ENCODE measurements at regions not wholly inside any gene's neighbourhood (a gene's known extent, or its start where the extent isn't known, plus 50 kb on each side); places are given as distances from the start of the nearest gene placed in this dataset.
"Not testable (repeated sequence)": the region's sequence is repeated elsewhere in the genome, so short reads cannot be mapped to it uniquely, and the experiment has no call there.

- Mint-ChIP-seq H3K4me1 (ENCODE audit: low read depth) (no peaks in the 10 kb centered on the region), H3K4me3 (ENCODE audit: low read depth) (no peak overlapping the region), H3K9me3 (no peaks in the 10 kb centered on the region), H3K27me3 (ENCODE audit: low read depth) (no peaks in the 10 kb centered on the region), H3K27ac (no peak overlapping the region), H3K36me3 (ENCODE audit: low read depth) (no peaks in the 10 kb centered on the region)
- intact Hi-C loops (cut with micrococcal nuclease): no loop called here
- no peak for DNase-seq (ENCODE audit: low spot score)
These were observed 933.6 kb upstream of the FANCL start for GRCh38 chr2:59174536-59175243.

DNA sequence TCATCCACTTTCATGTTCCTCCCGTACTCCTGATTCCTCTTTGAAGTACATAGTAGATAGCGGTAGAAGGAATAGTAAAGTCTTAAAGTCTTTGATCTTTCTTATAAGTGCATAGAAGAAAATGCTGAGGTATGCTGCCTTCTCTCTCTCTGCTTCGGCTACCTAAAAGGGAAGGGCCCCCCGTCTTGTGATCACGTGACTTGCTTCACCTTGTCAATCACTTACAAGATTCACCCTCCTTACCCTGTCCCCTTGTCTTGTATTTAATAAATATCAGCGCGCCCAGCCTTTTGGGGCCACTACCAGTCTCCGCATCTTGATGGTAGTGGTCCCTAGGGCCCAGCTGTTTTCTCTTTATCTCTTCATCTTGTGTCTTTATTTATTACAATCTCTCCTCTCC lies 932.2 kb upstream of the FANCL start:
- no peaks in the 10 kb centered on the region for H3K9me3 Mint-ChIP-seq
- no peak for DNase-seq (ENCODE audit: low spot score)
- no peak overlapping the region for H3K4me3 Mint-ChIP-seq (ENCODE audit: low read depth)
- H3K27ac Mint-ChIP-seq: no peak overlapping the region
- no peaks in the 10 kb centered on the region for H3K4me1 Mint-ChIP-seq (ENCODE audit: low read depth)
- no peaks in the 10 kb centered on the region for H3K36me3 Mint-ChIP-seq (ENCODE audit: low read depth)
- intact Hi-C loops (cut with micrococcal nuclease): no loop called here
- H3K27me3 Mint-ChIP-seq (ENCODE audit: low read depth): no peaks in the 10 kb centered on the region

- Mint-ChIP-seq H3K27me3 (ENCODE audit: low read depth) (no peaks in the 10 kb centered on the region), H3K9me3 (no peaks in the 10 kb centered on the region), H3K4me1 (ENCODE audit: low read depth) (no peaks in the 10 kb centered on the region), H3K27ac (no peak overlapping the region), H3K36me3 (ENCODE audit: low read depth) (no peaks in the 10 kb centered on the region), H3K4me3 (ENCODE audit: low read depth) (no peak overlapping the region)
- DNase-seq (ENCODE audit: low spot score): no peak
- intact Hi-C loops (cut with micrococcal nuclease): no loop called here
These were observed 929.9 kb upstream of the FANCL start for GRCh38 chr2:59171019-59171418.

DNA sequence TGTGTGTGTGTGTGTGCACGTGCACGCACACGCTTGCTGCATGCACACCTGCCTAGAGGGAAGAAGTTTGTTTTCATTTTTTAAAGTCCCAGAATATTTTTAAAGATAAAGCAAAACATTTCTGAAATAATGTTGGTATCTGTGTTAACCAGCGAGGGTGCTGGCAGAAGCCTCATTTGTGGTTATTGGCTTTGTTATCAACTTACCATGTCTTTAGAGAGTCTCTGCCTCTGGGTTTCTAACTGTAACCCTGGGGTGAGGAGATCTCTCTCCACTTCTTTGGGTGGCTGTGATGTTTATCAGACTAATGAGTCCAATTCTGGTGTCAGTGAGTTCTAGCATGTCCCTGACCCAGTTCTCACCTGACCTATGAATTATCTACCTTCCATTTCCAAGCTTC lies 927.6 kb upstream of the FANCL start:
- H3K4me3 Mint-ChIP-seq (ENCODE audit: low read depth): no peak overlapping the region

GRCh38 chr2:59167514-59167913 lies 926.4 kb upstream of the FANCL start:
- Mint-ChIP-seq H3K27ac (no peak overlapping the region), H3K4me1 (ENCODE audit: low read depth) (no peaks in the 10 kb centered on the region)

More for the DNA sequence above, 927.6 kb upstream of the FANCL start:
- Mint-ChIP-seq H3K4me1 (ENCODE audit: low read depth) (no peaks in the 10 kb centered on the region), H3K27ac (no peak overlapping the region), H3K27me3 (ENCODE audit: low read depth) (no peaks in the 10 kb centered on the region), H3K9me3 (no peaks in the 10 kb centered on the region), H3K36me3 (ENCODE audit: low read depth) (no peaks in the 10 kb centered on the region)
- no peak for DNase-seq (ENCODE audit: low spot score)
- intact Hi-C loops (cut with micrococcal nuclease): no loop called here

GRCh38 chr2:59157908-59158307 lies 916.8 kb upstream of the FANCL start:
- H3K27me3 Mint-ChIP-seq (ENCODE audit: low read depth); H3K36me3 Mint-ChIP-seq (ENCODE audit: low read depth); H3K4me3 Mint-ChIP-seq (ENCODE audit: low read depth); DNase-seq (ENCODE audit: low spot score); H3K9me3 Mint-ChIP-seq; H3K27ac Mint-ChIP-seq; intact Hi-C loops (cut with micrococcal nuclease); H3K4me1 Mint-ChIP-seq (ENCODE audit: low read depth): not testable (repeated sequence)

More at GRCh38 chr2:59167514-59167913, 926.4 kb upstream of the FANCL start:
- intact Hi-C loops (cut with micrococcal nuclease): no loop called here
- Mint-ChIP-seq H3K4me3 (ENCODE audit: low read depth) (no peak overlapping the region), H3K9me3 (no peaks in the 10 kb centered on the region), H3K36me3 (ENCODE audit: low read depth) (no peaks in the 10 kb centered on the region), H3K27me3 (ENCODE audit: low read depth) (no peaks in the 10 kb centered on the region)
- DNase-seq (ENCODE audit: low spot score): no peak

DNA sequence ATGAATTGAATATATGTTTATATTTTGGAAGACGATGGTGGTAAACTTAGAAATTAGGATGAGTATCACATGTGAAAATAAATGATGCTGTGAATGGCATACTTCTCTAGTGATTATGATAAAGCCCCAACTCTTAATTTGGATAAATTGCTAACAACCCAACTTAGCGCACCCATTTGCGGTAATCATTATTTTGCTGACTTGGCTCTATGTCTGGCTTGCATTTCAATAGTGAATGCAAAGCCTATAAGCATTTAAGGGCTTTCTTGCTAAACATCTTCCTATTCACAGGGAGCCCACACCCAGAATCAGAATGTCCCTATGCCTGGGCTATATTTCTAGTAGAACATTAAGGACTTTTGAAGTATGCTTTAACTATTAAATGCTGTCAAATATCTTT lies 910.7 kb upstream of the FANCL start:
- no peak for DNase-seq (ENCODE audit: low spot score)
- H3K27ac Mint-ChIP-seq: no peak overlapping the region
- no peak overlapping the region for H3K4me3 Mint-ChIP-seq (ENCODE audit: low read depth)
- intact Hi-C loops (cut with micrococcal nuclease): no loop called here
- H3K27me3 Mint-ChIP-seq (ENCODE audit: low read depth): no peaks in the 10 kb centered on the region
- H3K4me1 Mint-ChIP-seq (ENCODE audit: low read depth): no peaks in the 10 kb centered on the region
- no peaks in the 10 kb centered on the region for H3K36me3 Mint-ChIP-seq (ENCODE audit: low read depth)
- H3K9me3 Mint-ChIP-seq: no peaks in the 10 kb centered on the region

DNA sequence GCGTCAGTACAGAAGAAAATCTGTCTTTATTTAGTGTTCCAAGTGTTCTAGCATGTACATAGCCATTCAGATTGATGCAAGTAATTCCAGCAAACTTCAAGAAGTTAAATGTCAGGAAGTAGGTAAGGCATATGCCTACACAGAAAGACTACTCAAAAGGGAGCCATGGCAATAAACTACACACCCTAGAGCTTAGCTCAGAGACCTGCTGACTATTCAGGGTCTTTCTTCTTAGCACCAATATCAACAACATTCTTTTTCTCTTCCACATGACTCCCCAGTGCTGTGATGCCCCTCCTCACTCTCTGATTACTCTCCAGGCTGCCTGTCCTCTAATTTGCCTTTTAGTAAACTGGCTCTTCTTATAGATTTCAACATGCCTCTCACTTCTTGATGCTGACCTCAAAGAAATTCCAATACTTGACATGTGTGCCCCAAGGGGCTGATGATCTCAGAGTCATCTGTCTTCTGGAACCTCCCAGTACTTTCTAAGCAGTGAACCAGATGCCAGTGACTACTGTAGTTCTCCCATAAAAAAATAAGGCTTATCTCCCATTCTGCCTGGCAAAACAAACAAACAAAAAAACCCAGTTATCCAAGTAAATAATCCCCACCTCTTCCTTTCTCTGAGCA lies 909.2 kb upstream of the FANCL start:
- intact Hi-C loops (cut with micrococcal nuclease): no loop called here
- no peak overlapping the region for H3K27ac Mint-ChIP-seq
- H3K27me3 Mint-ChIP-seq (ENCODE audit: low read depth): no peaks in the 10 kb centered on the region
- H3K9me3 Mint-ChIP-seq: no peaks in the 10 kb centered on the region
- H3K36me3 Mint-ChIP-seq (ENCODE audit: low read depth): no peaks in the 10 kb centered on the region
- H3K4me3 Mint-ChIP-seq (ENCODE audit: low read depth): no peak overlapping the region
- no peaks in the 10 kb centered on the region for H3K4me1 Mint-ChIP-seq (ENCODE audit: low read depth)
- no peak for DNase-seq (ENCODE audit: low spot score)

- intact Hi-C loops (cut with micrococcal nuclease): no loop called here
- Mint-ChIP-seq H3K4me1 (ENCODE audit: low read depth) (no peaks in the 10 kb centered on the region), H3K27me3 (ENCODE audit: low read depth) (no peaks in the 10 kb centered on the region), H3K36me3 (ENCODE audit: low read depth) (no peaks in the 10 kb centered on the region), H3K4me3 (ENCODE audit: low read depth) (no peak overlapping the region), H3K9me3 (no peaks in the 10 kb centered on the region), H3K27ac (no peak overlapping the region)
- no peak for DNase-seq (ENCODE audit: low spot score)
These were observed 908.1 kb upstream of the FANCL start for GRCh38 chr2:59149271-59149670.

DNA sequence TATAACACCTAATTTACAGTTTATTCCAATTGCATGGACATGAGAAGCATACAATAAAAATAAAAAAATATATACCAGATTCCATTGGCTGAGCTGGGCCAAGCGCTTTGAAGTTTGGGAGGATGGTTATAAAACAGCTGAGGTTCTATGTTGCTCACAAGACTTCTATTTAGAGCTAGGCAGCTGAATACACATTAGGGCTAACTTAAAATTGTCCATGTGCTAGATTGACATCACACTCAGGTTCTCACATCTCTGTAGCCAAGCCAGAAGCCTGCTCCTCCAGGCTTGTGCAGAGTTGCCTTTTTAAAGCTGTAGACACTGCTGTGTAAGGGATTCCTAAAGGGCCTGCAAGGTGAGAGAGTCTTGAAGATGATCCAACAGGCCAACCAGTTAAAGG lies 871.1 kb upstream of the FANCL start:
- Mint-ChIP-seq H3K4me1 (ENCODE audit: low read depth) (no peaks in the 10 kb centered on the region), H3K27ac (no peak overlapping the region), H3K36me3 (ENCODE audit: low read depth) (no peaks in the 10 kb centered on the region), H3K27me3 (ENCODE audit: low read depth) (no peaks in the 10 kb centered on the region), H3K4me3 (ENCODE audit: low read depth) (no peak overlapping the region), H3K9me3 (no peaks in the 10 kb centered on the region)
- intact Hi-C loops (cut with micrococcal nuclease): no loop called here
- DNase-seq (ENCODE audit: low spot score): no peak

DNA sequence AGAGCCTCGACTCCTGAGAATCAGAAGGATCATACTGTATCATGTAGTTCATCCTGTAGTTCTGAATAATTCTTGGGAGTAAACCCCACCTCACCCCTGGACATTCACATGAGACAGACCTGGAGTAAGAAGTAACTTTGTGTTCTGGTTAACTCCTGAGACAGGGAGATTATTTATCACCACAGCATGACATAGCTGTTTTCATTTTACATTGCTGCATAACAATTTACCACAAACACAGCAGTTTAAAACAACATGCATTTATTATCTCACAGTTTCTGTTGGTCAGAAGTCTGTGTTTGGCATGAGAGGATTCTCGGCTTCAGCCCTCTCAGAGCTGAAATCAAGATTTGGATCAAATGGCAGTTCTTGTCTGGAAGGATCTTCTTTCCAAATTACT lies 855.8 kb upstream of the FANCL start:
- no peak for DNase-seq (ENCODE audit: low spot score)
- Mint-ChIP-seq H3K9me3 (no peaks in the 10 kb centered on the region), H3K4me3 (ENCODE audit: low read depth) (no peak overlapping the region), H3K36me3 (ENCODE audit: low read depth) (no peaks in the 10 kb centered on the region), H3K27ac (no peak overlapping the region), H3K27me3 (ENCODE audit: low read depth) (no peaks in the 10 kb centered on the region), H3K4me1 (ENCODE audit: low read depth) (no peaks in the 10 kb centered on the region)
- intact Hi-C loops (cut with micrococcal nuclease): no loop called here

DNA sequence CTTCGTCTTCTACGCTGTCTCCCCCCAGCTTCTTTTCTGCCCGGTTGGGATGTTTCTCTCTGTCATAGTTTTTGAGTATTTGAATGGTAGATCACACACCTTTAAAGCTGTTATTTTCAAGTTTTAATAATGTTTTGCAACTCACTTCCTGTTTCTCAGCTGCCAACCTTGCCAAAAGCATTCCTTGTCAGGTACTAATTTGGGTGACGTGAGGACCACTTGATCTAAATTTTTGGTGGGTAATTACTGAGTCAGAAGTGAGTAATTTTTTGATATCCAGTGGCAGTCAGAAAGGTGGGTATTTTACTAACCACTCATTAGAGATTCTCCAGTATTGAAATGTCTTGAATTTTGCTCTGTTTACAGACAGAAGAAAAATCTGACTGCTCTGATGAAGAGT lies 852.4 kb upstream of the FANCL start:
- Mint-ChIP-seq H3K4me1 (ENCODE audit: low read depth) (no peaks in the 10 kb centered on the region), H3K36me3 (ENCODE audit: low read depth) (no peaks in the 10 kb centered on the region), H3K4me3 (ENCODE audit: low read depth) (no peak overlapping the region), H3K9me3 (no peaks in the 10 kb centered on the region), H3K27ac (no peak overlapping the region), H3K27me3 (ENCODE audit: low read depth) (no peaks in the 10 kb centered on the region)
- DNase-seq (ENCODE audit: low spot score): no peak
- intact Hi-C loops (cut with micrococcal nuclease): no loop called here

DNA sequence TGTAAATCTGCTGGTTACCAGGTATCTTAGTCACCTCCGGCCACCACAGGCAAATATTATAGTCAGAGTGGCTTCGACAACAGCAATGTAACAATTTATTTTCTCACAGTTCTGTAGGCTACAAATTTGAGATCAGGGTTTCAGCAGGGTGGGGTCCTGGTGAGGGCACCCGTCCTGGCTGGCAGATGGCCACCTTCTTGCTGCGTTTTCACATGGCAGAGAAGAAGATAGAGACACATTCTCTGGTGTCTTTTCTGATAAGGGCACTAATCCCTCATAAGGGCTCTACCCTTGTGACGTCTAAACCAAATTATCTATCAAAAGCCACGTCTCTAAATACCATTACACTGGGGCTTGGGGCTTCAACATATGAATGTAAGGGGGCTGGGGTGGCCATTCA lies 843.2 kb upstream of the FANCL start:
- H3K4me1 Mint-ChIP-seq (ENCODE audit: low read depth): no peaks in the 10 kb centered on the region
- no peak overlapping the region for H3K27ac Mint-ChIP-seq
- H3K4me3 Mint-ChIP-seq (ENCODE audit: low read depth): no peak overlapping the region
- no peaks in the 10 kb centered on the region for H3K36me3 Mint-ChIP-seq (ENCODE audit: low read depth)
- no peaks in the 10 kb centered on the region for H3K27me3 Mint-ChIP-seq (ENCODE audit: low read depth)
- peaks cover 4% of the 10 kb centered on the region for H3K9me3 Mint-ChIP-seq
- DNase-seq (ENCODE audit: low spot score): no peak
- intact Hi-C loops (cut with micrococcal nuclease): no loop called here
